ENCODE measurements at regions not wholly inside any gene's neighbourhood (a gene's known extent, or its start where the extent isn't known, plus 50 kb on each side); places are given as distances from the start of the nearest gene placed in this dataset.
"Not testable (repeated sequence)": the region's sequence is repeated elsewhere in the genome, so short reads cannot be mapped to it uniquely, and the experiment has no call there.

GRCh38 chr7:97928844-97929243 lies 56.6 kb upstream of the ASNS start:
- H3K4me3 ChIP-seq (ENCODE audit: insufficient read depth, low read depth, low read length, poor library complexity, severe bottlenecking); H3K4me1 ChIP-seq (ENCODE audit: control insufficient read depth, insufficient read depth, low read length, poor library complexity, severe bottlenecking); H3K36me3 ChIP-seq (ENCODE audit: control insufficient read depth, insufficient read depth, low read length); DNase-seq; H3K9me3 ChIP-seq (ENCODE audit: control insufficient read depth, low read length); H3K27me3 ChIP-seq (replicated peaks; ENCODE audit: control insufficient read depth, insufficient read depth, low read length, poor library complexity, severe bottlenecking); H3K27ac ChIP-seq (ENCODE audit: insufficient read depth, low read length, poor library complexity, severe bottlenecking): not testable (repeated sequence)

GRCh38 chr7:97927790-97928748 lies 55.9 kb upstream of the ASNS start:
- peak; percentile 16 to 49 (median 29) for DNase-seq
- H3K9me3 ChIP-seq (ENCODE audit: control insufficient read depth, low read length); H3K4me1 ChIP-seq (ENCODE audit: control insufficient read depth, insufficient read depth, low read length, poor library complexity, severe bottlenecking); H3K36me3 ChIP-seq (ENCODE audit: control insufficient read depth, insufficient read depth, low read length); H3K27ac ChIP-seq (ENCODE audit: insufficient read depth, low read length, poor library complexity, severe bottlenecking); H3K27me3 ChIP-seq (replicated peaks; ENCODE audit: control insufficient read depth, insufficient read depth, low read length, poor library complexity, severe bottlenecking): not testable (repeated sequence)
- peak overlapping the region; percentile 45 for H3K4me3 ChIP-seq (ENCODE audit: insufficient read depth, low read depth, low read length, poor library complexity, severe bottlenecking)
